NCI-H460 (cell line): ENCODE measurements at regions not wholly inside any gene's neighbourhood (a gene's known extent, or its start where the extent isn't known, plus 50 kb on each side); places are given as distances from the start of the nearest gene placed in this dataset.
"Not testable (repeated sequence)": the region's sequence is repeated elsewhere in the genome, so short reads cannot be mapped to it uniquely, and the experiment has no call there.

ENCODE experiments used
- DNase-seq: peaks from one replicate; pipeline ENCODE4 v3.0.0-alpha.2; 2016; ENCODE audit warnings: low read depth; ENCODE audit errors: extremely low read depth

DNA sequence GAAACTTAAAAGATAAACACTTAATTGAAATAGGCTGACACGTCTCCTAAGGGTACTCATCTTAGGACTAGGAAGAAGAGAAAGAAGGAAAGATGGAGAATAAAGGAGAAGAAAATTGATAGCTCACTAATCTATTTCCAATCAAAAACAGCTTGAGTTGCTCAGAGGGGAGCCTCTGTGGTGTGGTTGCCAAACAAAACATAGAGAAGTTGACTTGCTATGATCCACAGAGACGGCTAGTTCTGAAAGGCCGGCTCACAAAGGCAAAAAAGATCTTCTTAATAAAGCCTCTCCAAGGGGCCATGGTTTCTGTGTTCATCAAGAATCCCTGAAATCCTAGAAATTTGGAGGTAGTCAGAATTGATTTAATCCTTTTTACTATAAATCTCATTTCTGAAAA lies 644.1 kb downstream of the LMO4 start:
- no peak for DNase-seq

DNA sequence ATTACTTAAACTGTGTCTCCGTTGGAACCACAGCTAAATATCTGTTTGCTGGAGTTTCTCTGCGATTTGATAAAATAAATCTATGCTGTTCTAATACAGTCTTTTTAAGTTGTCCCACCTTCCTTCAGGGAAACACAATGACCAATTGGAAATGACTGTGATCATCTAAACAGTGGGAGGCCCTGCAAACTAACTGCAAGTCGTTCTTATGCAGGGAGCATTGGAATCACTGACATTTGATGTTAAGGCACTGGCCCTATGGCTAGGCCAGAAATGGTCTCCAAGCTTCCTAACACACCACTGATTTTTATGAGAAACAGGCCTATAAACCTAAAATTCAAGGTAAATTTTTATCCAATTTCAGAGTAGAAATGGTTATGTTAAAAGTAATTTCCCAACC lies 645.2 kb downstream of the LMO4 start:
- DNase-seq = no peak

DNA sequence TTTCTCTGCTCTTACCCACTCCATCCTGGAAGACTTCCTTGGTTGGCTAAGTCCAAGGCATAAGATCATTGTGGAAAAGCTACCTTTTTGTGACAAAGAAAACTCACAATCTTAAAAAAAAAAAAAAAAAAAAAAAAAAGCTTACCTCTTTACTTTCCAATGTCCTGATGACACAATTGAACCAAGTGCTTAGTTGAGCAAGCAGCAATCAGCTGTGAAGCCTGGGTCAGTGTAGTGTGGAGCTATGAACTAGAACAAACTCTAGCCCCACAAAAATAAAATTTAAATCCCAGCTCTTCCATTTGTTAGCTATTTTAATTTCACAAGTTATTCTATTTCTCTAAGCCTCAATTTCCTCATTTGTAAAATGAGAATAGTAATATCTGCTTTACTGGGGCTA lies 647.6 kb downstream of the LMO4 start:
- DNase-seq = no peak

DNA sequence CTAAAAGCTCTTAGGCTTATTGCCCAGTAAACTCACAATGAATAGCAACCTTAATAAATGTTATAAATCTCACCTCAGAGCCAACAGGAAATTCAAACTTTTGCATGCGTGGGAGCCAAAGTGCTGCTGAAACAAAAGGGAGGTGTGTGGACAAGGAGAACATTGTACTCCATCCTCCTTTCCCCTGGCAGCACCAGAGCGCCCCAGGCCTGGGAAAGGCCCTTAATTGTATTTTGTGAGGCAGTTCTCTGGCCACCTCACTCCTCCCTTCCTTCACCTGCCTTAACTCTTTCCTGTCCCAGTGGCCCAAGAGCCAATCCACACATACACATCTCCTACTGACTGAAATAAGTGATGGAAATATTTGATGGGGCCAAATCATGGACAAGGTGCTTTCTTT lies 648.5 kb downstream of the LMO4 start:
- no peak for DNase-seq

DNA sequence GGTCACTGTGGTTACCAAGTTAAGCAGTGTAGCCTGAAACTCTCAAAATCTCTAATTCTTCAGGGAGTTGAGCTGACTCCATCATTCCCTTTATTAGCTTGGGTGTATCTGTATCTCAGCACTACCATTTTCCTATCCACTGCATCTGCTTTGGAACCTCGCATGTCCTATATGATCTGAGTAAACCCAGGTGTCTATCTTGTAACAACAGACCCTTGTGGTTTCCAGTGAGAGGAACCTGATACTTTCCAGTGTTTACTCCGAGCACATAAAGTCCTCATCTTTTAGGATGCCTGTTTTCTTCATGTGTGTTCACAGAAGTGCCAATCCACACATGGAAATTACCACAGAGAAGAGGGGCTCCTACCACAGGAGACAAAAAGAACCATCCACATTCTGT lies 650.4 kb downstream of the LMO4 start:
- DNase-seq = no peak

DNA sequence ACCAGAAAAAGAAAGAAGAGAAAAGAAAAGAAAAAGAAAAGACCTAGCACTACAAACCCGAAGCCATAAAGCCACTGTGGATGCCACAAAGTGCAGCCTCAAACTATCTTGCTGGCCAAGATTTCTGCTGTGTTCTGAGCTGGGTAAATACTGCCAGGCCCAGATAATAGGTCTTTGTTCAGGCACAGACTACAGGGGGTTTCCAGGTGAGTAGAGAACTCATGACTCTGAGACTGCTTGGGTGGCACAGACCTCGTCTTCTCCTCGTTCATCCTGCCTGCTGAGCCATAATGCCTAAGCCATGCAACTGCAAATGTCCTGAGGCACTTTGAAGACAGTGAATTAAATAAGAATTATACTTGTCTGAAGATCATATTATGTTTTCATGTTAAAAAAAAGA lies 651.8 kb downstream of the LMO4 start:
- DNase-seq = no peak

DNA sequence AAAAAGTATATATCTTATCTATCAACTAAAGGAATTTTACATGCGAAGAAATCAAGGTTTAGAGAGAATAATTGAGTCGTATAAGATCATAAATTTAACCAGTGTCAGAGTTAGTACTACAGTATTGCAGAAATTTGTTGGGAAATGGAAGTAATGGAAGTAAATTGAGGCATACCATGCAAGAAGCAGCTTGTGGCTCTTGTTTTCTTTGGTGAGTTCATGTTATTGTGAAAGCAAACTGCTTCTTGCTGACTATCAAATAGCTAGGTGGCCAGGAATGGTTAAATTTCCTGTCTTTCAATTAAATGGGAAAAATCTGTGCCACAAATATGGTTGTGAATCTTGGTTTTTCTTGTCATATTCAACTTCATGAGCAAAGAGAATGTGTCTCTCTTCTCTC lies 652.7 kb downstream of the LMO4 start:
- no peak for DNase-seq

DNA sequence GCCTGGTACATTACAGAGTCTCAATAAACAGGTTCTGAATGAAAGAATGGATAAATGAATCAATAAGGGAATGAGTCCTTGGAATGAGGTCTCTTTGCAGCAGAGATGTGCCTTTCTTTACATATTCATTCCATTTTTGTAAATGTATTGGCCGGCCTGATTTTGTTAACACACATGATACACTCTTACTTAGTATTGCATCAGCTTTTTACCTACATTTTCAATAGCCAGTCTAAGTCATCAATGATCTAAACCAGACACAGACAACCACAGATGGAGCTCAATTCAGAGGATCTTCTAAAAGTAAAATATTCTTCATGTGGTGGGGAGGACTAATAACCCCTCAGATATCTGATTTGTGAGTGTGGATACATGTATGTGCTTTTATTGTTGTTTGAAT lies 653.1 kb downstream of the LMO4 start:
- DNase-seq = no peak

DNA sequence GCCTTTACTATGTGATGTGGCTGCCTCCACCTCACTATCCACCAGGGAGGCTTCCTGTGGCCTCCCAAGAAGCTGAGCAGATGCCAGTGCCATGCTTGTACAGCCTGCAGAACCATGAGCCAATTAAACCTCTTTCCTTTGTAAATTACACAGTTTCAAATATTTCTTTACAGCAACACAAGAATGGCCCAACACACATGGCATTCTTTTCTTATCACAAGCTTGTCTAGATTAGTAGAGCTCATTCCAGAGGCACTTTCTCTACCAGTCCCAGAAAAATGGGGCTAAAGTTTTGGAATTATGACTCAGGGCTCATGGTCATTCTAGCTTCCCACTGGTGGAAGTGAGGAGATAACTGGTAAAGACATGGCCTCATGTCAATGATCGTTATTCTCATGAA lies 655.2 kb downstream of the LMO4 start:
- no peak for DNase-seq

DNA sequence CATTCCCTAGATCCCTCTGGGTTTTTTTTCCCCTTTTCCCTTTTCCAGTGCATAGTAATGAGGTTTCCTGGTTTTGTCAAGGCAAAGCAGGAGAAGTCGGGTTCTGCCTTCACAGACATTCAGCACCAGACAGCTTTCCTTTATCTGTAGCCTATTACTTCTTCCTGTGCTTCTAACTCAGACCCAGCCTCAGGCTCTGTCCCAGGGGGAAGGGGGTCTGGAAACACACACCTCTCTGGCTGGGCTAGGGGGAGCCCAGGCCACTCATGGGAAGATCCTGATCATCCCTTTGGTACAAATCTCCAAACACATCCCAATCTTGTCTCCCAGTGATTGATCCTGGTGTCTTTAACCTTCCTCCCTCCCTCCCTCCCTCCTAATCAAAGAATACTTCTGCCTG lies 656.4 kb downstream of the LMO4 start:
- DNase-seq = no peak

DNA sequence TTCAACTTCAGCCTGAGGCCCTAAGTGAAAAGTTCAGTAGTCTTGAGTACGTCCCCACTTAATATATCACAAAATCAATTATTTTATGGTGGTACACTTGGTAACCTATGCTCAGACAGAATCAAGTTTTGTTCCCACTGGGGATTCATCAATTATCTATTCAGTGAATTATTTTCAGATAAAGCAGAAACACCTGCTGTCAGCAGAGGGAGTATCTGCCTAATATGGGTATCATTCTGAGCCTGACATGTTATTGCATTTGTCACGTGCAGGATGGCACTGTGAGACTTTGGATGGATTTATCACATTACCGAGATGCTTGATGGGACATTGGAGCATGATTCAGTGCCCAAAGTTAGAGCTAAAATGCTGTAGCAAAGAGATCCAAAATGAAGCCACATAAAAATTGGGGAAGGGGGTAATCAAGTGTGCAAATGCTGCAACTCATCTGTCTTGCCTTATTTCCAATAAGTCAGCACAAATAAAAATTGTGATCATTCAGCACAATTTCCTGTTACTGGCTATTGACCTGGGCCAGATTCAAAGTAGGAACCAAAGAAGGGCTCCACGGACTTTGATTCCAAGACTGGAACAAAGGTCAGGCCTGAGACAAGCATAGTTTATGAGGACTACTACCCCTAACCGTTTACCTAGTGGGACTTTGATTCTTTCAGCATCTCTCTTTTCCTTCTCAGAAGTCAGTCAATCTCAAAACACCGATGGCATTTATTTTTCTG lies 657.6 kb downstream of the LMO4 start:
- DNase-seq = no peak

DNA sequence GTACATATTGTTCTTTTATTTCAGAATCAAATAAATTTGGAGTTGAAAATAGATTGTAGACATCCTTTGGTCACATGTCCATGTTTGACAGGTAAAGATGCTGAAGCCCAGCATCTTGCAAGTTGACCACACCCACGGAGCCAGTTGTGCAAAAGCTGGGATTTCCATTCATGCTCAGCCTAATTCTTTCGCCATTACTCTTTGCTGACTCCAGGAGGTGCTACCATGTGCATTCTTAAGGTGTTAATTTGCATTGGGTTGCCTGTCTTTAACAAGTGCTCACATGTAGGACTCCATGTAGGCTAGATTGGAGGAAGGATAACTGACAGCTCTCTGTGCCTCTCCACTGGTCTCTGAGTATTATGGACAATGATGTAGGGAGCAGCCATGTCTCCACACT lies 660.7 kb downstream of the LMO4 start:
- no peak for DNase-seq

DNA sequence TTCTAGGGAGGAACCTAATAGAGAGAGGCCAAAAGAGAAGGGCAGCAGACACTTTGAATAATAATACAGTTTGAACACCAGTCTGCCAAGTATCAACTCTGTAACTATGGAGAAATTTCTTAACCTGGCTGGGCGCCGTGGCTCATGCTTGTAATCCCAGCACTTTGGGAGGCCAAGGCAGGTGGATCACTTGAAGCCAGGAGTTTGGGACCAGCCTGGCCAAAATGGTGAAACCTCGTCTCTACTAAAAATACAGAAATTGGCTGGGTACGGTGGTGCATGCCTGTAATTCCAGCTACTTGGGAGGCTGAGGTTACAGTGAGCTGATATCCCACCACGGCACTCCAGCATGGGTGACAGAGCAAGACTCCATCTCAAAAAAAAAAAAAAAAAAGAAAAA lies 663.9 kb downstream of the LMO4 start:
- DNase-seq = not testable (repeated sequence)

DNA sequence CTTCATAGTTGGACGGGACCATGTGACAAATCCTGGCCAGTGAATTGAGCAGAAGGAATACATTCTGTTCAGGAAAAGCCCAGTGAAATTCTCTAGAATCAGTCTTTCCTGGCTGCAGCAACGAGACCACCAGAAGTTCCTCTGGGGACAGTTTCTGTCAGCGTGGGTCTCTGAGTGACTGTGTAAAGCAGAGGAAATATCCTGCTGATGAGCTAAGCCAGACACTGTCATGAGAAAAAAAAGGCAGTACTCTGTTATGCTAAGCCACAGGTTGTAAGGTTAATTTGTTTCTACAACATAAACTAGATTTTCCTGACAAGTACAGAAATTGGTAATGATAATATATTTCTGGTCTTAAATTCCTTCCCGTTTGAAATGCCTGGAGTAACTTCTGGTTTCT lies 664.4 kb downstream of the LMO4 start:
- DNase-seq = no peak

DNA sequence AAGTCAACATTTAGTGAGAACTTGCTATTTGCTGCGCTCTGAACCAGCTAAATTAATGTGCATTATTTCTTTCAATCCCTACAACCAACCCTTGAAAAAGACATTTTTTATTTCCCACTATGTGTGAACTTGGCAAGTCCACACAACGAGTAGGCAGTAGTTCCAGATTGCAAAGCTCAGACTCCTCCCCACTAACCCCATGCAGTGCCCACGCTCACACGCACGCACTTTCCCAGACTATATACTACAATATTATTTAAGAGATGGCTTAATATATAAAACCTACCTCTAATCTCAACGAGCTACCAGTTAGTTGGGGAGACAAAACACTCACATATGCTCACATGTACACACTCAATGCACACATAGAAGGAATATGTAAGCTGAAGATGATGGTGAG lies 671.2 kb downstream of the LMO4 start:
- no peak for DNase-seq

DNA sequence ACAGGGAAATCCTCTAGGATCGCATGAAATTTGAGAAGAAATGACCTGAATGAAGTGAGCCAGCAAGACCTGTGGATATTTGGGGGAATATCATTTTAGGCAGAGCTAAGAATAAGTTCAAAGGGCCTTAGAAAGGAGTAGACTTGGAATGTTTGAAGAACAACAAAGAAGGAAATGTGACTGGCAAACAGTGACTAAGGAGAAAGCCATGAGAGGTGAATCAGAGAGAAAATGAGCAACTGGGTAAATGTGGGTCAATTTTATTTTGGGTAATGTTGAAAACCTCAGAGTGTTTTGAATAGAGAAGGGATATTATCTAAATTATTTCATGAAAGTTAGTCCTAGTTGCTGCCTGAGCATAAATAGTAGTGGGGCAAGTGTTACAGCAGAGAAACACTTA lies 672.8 kb downstream of the LMO4 start:
- DNase-seq = no peak

DNA sequence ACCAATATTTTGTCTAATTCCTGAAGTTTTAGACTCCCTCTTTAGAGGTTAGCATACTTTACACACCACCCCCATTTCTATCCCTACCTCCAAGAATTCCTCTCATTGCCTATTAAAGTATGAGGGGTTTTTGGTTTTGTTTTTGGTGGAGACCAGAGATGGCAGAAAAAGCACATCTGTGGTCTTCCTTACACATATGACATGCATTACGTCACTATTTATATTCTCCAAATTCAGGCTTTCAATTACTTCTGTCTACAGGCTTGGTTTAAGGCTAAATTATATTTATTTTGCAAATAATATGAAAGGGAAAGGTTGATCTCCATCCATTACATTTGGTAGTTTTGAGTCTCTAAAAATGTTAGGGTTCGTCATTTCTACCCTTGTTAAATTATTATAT lies 674.6 kb downstream of the LMO4 start:
- no peak for DNase-seq

DNA sequence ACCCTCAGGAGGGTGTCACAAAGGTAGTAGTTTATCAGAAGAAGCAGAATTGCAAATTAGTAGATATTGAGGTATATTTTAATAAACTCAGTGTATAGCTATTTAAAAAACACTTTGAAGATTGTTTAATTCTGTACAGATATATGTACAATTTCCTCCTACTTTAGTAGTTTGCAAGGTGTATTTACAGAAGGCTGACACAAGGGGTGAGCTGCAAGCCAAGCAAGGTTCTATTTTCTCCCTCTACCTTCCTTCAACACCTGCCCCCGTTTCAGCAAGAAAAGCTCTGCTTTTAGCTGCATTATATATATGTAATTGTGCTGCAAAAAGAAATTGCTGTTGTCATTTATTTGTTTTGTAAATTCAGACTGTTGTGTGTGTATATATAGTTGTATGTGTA lies 674.2 kb upstream of the PKN2 start:
- DNase-seq = no peak

DNA sequence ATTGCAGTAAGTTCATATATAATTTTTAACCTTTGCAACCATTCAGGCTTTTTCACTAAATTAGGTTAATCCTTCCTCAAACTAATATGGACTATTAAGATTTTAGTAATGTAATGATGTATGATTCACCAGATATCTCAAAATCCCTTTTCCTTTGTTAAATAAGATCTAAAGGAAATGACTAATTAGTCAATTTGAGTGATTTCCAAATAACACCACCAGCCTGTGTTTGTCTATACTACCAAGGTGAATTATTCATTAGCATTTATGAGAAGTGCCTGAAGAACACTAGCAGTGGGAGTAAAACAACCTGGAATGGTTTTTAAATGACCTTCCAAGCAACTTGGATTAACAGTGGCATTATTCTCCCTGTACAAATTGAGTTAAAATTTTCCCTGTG lies 670.6 kb upstream of the PKN2 start:
- no peak for DNase-seq

DNA sequence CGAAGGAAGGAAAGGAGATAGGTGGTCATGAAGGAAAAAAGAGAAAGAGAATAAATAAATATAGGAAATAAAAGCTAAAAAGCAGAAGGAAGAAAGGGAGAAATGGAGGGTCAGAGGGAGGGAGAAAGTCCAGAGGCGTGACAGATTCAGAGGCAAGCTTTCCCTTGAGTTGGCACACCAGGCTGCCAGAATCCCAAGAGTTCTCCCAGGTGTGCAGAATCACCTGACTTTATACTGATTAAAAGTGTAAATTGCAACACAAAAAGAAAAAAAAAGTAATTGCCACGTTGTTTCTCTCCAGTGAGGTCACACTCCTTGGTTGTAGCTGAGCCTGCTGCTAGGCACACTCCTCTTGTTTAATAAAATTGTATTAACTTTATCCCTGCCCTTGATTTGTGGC lies 669.9 kb upstream of the PKN2 start:
- DNase-seq = no peak

DNA sequence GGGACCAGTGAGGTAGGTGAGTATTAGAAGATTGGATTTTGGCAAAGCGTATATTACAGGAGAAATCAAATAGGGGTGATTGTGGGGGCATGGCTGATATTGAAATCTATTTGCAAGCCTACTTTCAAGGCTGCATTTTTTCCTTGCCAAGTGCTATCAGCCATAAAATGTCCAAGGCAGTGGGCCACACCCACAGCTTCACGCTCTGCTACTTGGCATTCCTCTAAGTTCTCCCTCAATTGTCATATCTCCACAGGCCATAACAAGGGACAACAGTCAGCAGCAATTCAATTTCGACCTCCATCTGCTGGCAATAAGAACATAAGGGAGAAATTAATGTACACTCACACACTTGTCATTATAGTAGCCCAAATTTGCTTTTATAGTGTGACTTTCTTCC lies 667.1 kb upstream of the PKN2 start:
- DNase-seq = no peak

DNA sequence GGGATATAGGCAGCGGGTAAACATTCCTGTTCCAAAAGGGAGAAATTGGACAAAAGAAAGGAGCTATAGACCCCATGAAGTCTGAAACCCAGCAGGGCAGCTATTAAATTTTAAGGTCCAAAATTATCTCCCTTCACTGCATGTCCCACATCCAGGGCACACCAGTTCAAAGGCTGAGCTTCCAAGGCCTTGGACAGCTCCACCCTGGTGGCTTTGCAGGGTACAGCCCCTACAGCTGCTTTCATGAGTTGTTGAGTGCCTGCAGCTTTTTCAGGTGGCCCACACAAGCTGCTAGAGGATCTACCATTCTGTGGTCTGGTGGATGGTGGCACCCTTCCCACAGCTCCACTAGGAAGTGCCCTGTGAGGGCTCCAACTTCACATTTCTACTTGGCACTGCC lies 662.5 kb upstream of the PKN2 start:
- no peak for DNase-seq

DNA sequence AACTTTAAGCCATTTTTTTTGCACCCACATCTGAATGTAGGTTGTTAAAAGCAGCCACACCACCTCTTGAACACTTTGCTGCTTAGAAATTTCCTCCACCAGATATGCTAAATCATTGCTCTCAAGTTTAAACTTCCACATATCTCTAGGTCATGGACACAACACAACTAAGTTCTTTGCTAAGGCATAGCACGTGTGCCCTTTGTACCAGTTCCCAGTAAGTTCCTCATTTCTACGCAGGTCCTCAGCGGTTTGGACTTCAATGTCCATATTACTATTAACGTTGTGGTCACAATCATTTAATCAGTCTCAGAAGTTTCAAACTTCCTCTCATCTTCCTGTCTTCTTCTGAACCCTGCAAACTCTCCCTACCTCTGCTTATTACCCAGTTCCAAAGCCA lies 661.6 kb upstream of the PKN2 start:
- no peak for DNase-seq
